Vagina (tissue), 2 donors: ENCODE measurements at regions not wholly inside any gene's neighbourhood (a gene's known extent, or its start where the extent isn't known, plus 50 kb on each side); places are given as distances from the start of the nearest gene placed in this dataset.
"Not testable (repeated sequence)": the region's sequence is repeated elsewhere in the genome, so short reads cannot be mapped to it uniquely, and the experiment has no call there.

Experiments
- DNase-seq, 2 donors: peaks; one replicate each; pipeline ENCODE4 v3.0.0-alpha.2; 2017; ENCODE audit errors: extremely low spot score in 2 of 2
- H3K27ac ChIP-seq: fragments of 200-600 bp; sonication (generic); one replicate; pipeline ENCODE4 v1.5.1; 2019
- H3K27me3 ChIP-seq: fragments of 200-600 bp; sonication (generic); one replicate; pipeline ENCODE4 v1.5.1; 2019
- H3K36me3 ChIP-seq, 2 donors: fragments of 200-600 bp; sonication (generic); one replicate each; pipeline ENCODE4 v1.5.1; 2017 to 2019
- H3K4me1 ChIP-seq: fragments of 200-600 bp; sonication (generic); one replicate; pipeline ENCODE4 v1.5.1; 2019
- H3K4me3 ChIP-seq, 2 donors: fragments of 200-600 bp; sonication (generic); 1 replicate in 1 of 2; 2 replicates in 1 of 2; pipeline ENCODE4 v1.5.1; 2016 to 2019
- H3K9me3 ChIP-seq: fragments of 200-600 bp; sonication (generic); one replicate; pipeline ENCODE4 v1.5.1; 2019
- CTCF ChIP-seq, 3 experiments: fragments of 450-650 bp in 2 of 3; fragments of 200-600 bp in 1 of 3; sonication (generic) in 1 of 3; IDR thresholded peaks; one replicate each; pipeline ENCODE4 v1.5.1; 2017 to 2019; ENCODE audit warnings: antibody characterized with exemption in 3 of 3, mild to moderate bottlenecking in 2 of 3, moderate library complexity in 2 of 3
- POLR2A ChIP-seq, 2 donors: fragments of 450-650 bp; IDR thresholded peaks; one replicate each; pipeline ENCODE4 v1.6.1; 2017; ENCODE audit warnings: antibody characterized with exemption in 2 of 2, mild to moderate bottlenecking in 2 of 2, moderate library complexity in 2 of 2
- POLR2AphosphoS5 ChIP-seq, 2 donors: sonication (generic); formaldehyde crosslinking; IDR thresholded peaks; one replicate each; pipeline ENCODE4 v1.9.0; 2017; ENCODE audit warnings: antibody characterized with exemption in 2 of 2, mild to moderate bottlenecking in 2 of 2, low read depth in 1 of 2; ENCODE audit not compliant: insufficient read depth in 1 of 2
- intact Hi-C: fragments of 100-400 bp; cut with DNase I; formaldehyde crosslinking; loops from one replicate; pipeline ENCODE4 v1.15.1; 2023

DNA sequence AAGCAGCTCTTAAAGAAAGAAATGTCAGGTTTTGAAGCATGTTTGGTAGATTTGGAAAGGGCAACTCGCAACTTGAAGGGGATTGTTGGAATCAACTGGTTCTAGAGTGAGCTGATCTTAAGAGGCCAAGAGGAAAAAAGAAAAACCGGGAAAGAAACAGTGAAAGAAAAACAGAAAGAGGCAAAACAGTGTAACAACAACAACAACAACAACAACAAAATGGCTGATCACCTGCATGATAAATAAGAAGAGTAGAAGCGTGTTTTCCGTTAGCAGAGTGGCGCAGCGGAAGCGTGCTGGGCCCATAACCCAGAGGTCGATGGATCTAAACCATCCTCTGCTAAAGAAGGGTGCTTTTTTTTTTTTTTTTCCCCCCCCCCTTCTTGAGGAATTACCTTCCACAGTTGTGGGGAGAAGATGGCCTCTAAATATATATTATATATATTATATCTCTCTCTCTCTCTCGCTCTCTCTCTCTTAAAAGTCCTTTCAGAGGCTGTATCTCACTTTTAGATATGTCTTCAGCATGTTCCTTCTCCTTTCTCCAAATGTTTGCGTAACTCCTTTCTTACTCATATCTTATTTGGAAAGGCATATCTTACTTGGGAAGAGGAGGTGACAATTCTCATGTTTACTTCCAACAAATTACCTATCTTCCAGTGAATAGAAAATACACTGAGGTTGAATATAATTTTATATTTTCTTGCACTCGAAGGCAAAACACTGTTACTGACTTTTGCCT is 134.4 kb downstream of the OR2B2 start:
- no peak for TF ChIP-seq POLR2A (IDR thresholded peaks at IDR 0.05)
- no peak for TF ChIP-seq CTCF (IDR thresholded peaks at IDR 0.05)
- TF ChIP-seq POLR2AphosphoS5 (IDR thresholded peaks at IDR 0.05; ENCODE audit: insufficient read depth in 1 of 2, low read depth in 1 of 2), result no peak
- no peak for DNase-seq
- H3K27ac ChIP-seq, result no peak overlapping the region
- H3K9me3 ChIP-seq, result no peaks in the 10 kb centered on the region
- peaks cover under 1% of the 10 kb centered on the region for H3K4me1 ChIP-seq
- no peak overlapping the region for H3K4me3 ChIP-seq
- H3K36me3 ChIP-seq, result no peaks in the 10 kb centered on the region
- H3K27me3 ChIP-seq, result no peaks in the 10 kb centered on the region
- intact Hi-C loops, result no loop called here

GRCh38 chr6:27777126-27777525 is 135.1 kb downstream of the OR2B2 start:
- Histone ChIP-seq H3K27ac (no peak overlapping the region), H3K4me3 (no peak overlapping the region), H3K9me3 (no peaks in the 10 kb centered on the region), H3K4me1 (peaks cover 5% of the 10 kb centered on the region), H3K27me3 (no peaks in the 10 kb centered on the region), H3K36me3 (no peaks in the 10 kb centered on the region)
- intact Hi-C loops, result no loop called here
- peak in 1 of 2 donors; percentile 27 for DNase-seq
- TF ChIP-seq POLR2AphosphoS5 (IDR thresholded peaks at IDR 0.05; ENCODE audit: insufficient read depth in 1 of 2, low read depth in 1 of 2), result no peak
- no peak for TF ChIP-seq CTCF (IDR thresholded peaks at IDR 0.05)
- TF ChIP-seq POLR2A (IDR thresholded peaks at IDR 0.05), result no peak

DNA sequence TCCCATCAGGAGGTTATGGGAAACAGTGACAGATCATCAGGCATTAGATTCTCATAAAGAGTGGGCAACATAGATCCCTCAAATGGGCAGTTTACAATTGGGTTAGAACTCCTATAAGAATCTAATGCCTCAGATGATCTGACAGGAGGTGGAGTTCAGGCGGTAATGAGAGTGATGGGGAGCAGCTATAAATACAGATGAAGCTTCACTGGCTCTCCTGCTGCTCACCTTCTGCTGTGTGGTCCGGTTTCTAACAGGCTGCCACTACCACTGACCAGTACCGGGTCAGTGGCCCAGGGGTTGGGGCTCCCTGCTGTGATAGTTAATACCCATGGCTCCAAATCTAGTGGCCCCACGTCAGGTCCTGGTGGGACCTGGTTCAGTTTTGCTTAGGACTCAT is 135.7 kb downstream of the OR2B2 start:
- Histone ChIP-seq H3K9me3 (no peaks in the 10 kb centered on the region), H3K36me3 (no peaks in the 10 kb centered on the region), H3K4me1 (peaks cover 5% of the 10 kb centered on the region), H3K27ac (no peak overlapping the region), H3K4me3 (no peak overlapping the region), H3K27me3 (no peaks in the 10 kb centered on the region)
- TF ChIP-seq POLR2A (IDR thresholded peaks at IDR 0.05) (no peak), CTCF (IDR thresholded peaks at IDR 0.05) (no peak), POLR2AphosphoS5 (IDR thresholded peaks at IDR 0.05; ENCODE audit: insufficient read depth in 1 of 2, low read depth in 1 of 2) (no peak)
- intact Hi-C loops, result no loop called here
- DNase-seq, result peak in 1 of 2 donors; percentile 37

GRCh38 chr6:27775796-27776184 is 136.4 kb downstream of the OR2B2 start:
- peaks cover 5% of the 10 kb centered on the region for H3K4me1 ChIP-seq
- no peak overlapping the region for H3K27ac ChIP-seq
- H3K4me3 ChIP-seq, result no peak overlapping the region
- peak in 1 of 2 donors; percentile 27 for DNase-seq
- no peak for TF ChIP-seq POLR2AphosphoS5 (IDR thresholded peaks at IDR 0.05; ENCODE audit: insufficient read depth in 1 of 2, low read depth in 1 of 2)
- TF ChIP-seq CTCF (IDR thresholded peaks at IDR 0.05), result no peak
- no peak for TF ChIP-seq POLR2A (IDR thresholded peaks at IDR 0.05)
- no peaks in the 10 kb centered on the region for H3K27me3 ChIP-seq
- no peaks in the 10 kb centered on the region for H3K36me3 ChIP-seq
- intact Hi-C loops, result no loop called here
- no peaks in the 10 kb centered on the region for H3K9me3 ChIP-seq

GRCh38 chr6:27775138-27775795 is 136.9 kb downstream of the OR2B2 start:
- H3K36me3 ChIP-seq, H3K4me3 ChIP-seq, H3K9me3 ChIP-seq, H3K27ac ChIP-seq, H3K27me3 ChIP-seq, intact Hi-C loops, H3K4me1 ChIP-seq: not testable (repeated sequence)
- DNase-seq, result peak in 1 of 2 donors; percentile 3

DNA sequence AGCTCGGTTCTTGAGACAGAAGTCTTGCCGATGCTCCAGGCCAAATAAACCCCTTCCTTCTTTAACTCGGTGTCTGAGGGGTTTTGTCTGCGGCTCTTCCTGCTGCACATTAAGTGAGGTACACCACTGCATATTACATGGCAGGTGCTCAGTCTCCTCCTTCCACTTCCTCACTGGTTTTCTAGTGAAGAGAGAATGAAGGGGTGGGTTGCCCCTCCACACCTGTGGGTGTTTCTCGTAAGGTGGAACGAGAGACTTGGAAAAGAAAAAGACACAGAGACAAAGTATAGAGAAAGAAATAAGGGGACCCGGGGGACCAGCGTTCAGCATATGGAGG is 138.0 kb downstream of the OR2B2 start:
- H3K27me3 ChIP-seq, result not testable (repeated sequence)

GRCh38 chr6:27773542-27774263 is 138.5 kb downstream of the OR2B2 start:
- H3K4me3 ChIP-seq, H3K4me1 ChIP-seq, H3K9me3 ChIP-seq, H3K27ac ChIP-seq, H3K36me3 ChIP-seq, intact Hi-C loops, H3K27me3 ChIP-seq: not testable (repeated sequence)
- DNase-seq, result peak in 1 of 2 donors; percentile 11

More for the DNA sequence above, 138.0 kb downstream of the OR2B2 start:
- H3K27ac ChIP-seq, intact Hi-C loops, H3K4me1 ChIP-seq, H3K9me3 ChIP-seq, H3K4me3 ChIP-seq, H3K36me3 ChIP-seq: not testable (repeated sequence)
- peak in 1 of 2 donors; percentile 34 for DNase-seq
